Neuronal stem cell (in vitro differentiated cells): ENCODE measurements at regions not wholly inside any gene's neighbourhood (a gene's known extent, or its start where the extent isn't known, plus 50 kb on each side); places are given as distances from the start of the nearest gene placed in this dataset.
A peak's percentile ranks its signal among the peaks of the same experiment; 100 is the strongest.

Experiments used
- DNase-seq: peaks from one replicate; pipeline ENCODE4 v3.0.0-alpha.2; 2013; ENCODE audit warnings: low spot score
- H2AFZ ChIP-seq: one replicate; pipeline ENCODE4 v1.6.1; 2013; ENCODE audit warnings: mild to moderate bottlenecking, low read length, inconsistent platforms
- H2AK5ac ChIP-seq: 2 replicates; pipeline ENCODE4 v1.6.1; 2013; ENCODE audit warnings: low read depth, mild to moderate bottlenecking, inconsistent platforms, low read length, moderate library complexity, mixed read lengths
- H2BK120ac ChIP-seq: 2 replicates; pipeline ENCODE4 v1.6.1; 2013; ENCODE audit warnings: low read depth, mild to moderate bottlenecking, inconsistent platforms, low read length, moderate library complexity, mixed read lengths
- H2BK12ac ChIP-seq: one replicate; pipeline ENCODE4 v1.6.1; 2013; ENCODE audit warnings: low read length, inconsistent platforms
- H2BK15ac ChIP-seq: 2 replicates; pipeline ENCODE4 v1.6.1; 2013; ENCODE audit warnings: mild to moderate bottlenecking, low read length, inconsistent platforms, mixed read lengths
- H2BK5ac ChIP-seq: one replicate; pipeline ENCODE4 v1.6.1; 2013; ENCODE audit warnings: inconsistent platforms, mild to moderate bottlenecking, low read length, moderate library complexity
- H3K14ac ChIP-seq: one replicate; pipeline ENCODE4 v1.6.1; 2013; ENCODE audit warnings: low read length, inconsistent platforms
- H3K18ac ChIP-seq: 2 replicates; pipeline ENCODE4 v1.6.1; 2013; ENCODE audit warnings: low read length, inconsistent platforms
- H3K23ac ChIP-seq: 2 replicates; pipeline ENCODE4 v1.6.1; 2013; ENCODE audit warnings: low read depth, mild to moderate bottlenecking, mixed read lengths, low read length, inconsistent platforms; ENCODE audit not compliant: poor library complexity
- H3K27ac ChIP-seq: replicated peaks from 3 replicates; pipeline ENCODE4 v1.5.1; 2013; ENCODE audit warnings: low read length, inconsistent platforms
- H3K27me3 ChIP-seq, 3 experiments: 2 replicates each; pipeline ENCODE4 v1.6.1; 2013; ENCODE audit warnings: low read length in 3 of 3, mild to moderate bottlenecking in 2 of 3, inconsistent platforms in 1 of 3, low read depth in 1 of 3, mixed read lengths in 1 of 3, moderate library complexity in 1 of 3; ENCODE audit not compliant: control insufficient read depth in 3 of 3, insufficient read depth in 3 of 3
- H3K36me3 ChIP-seq, 2 donors: replicated peaks in 1 of 2; 2 replicates each; pipeline ENCODE4 v1.6.1; 2013; ENCODE audit warnings: low read length in 2 of 2; ENCODE audit not compliant: control insufficient read depth in 2 of 2, insufficient read depth in 2 of 2
- H3K4ac ChIP-seq: 2 replicates; pipeline ENCODE4 v1.6.1; 2013; ENCODE audit warnings: inconsistent platforms, mild to moderate bottlenecking, low read length, moderate library complexity
- H3K4me1 ChIP-seq, 2 donors: 1 replicate in 1 of 2; 2 replicates in 1 of 2; pipeline ENCODE4 v1.6.1; 2013; ENCODE audit warnings: low read length in 2 of 2, low read depth in 1 of 2; ENCODE audit not compliant: control insufficient read depth in 2 of 2, insufficient read depth in 1 of 2
- H3K4me2 ChIP-seq: one replicate; pipeline ENCODE4 v1.6.1; 2013; ENCODE audit warnings: mild to moderate bottlenecking, low read length, inconsistent platforms; ENCODE audit not compliant: insufficient read depth, poor library complexity, severe bottlenecking
- H3K4me3 ChIP-seq, 2 donors: 2 replicates each; pipeline ENCODE4 v1.5.1; 2013; ENCODE audit warnings: low read length in 2 of 2, mild to moderate bottlenecking in 2 of 2, inconsistent platforms in 1 of 2, moderate library complexity in 1 of 2
- H3K79me1 ChIP-seq: one replicate; pipeline ENCODE4 v1.6.1; 2013; ENCODE audit warnings: low read depth, mild to moderate bottlenecking, inconsistent platforms, low read length, moderate library complexity
- H3K9ac ChIP-seq: one replicate; pipeline ENCODE4 v1.6.1; 2013; ENCODE audit warnings: mild to moderate bottlenecking, low read depth, low read length, inconsistent platforms; ENCODE audit not compliant: poor library complexity
- H3K9me3 ChIP-seq, 2 donors: replicated peaks in 1 of 2; 2 replicates each; pipeline versions ENCODE3 to v1.6.1; 2013; ENCODE audit warnings: low read length in 2 of 2, mild to moderate bottlenecking in 2 of 2, inconsistent platforms in 1 of 2, low read depth in 1 of 2, mixed read lengths in 1 of 2, moderate library complexity in 1 of 2; ENCODE audit not compliant: control insufficient read depth in 2 of 2, insufficient read depth in 1 of 2
- H4K8ac ChIP-seq: one replicate; pipeline ENCODE4 v1.6.1; 2013; ENCODE audit warnings: low read depth, mild to moderate bottlenecking, inconsistent platforms, low read length, moderate library complexity
- H4K91ac ChIP-seq: one replicate; pipeline ENCODE4 v1.6.1; 2013; ENCODE audit warnings: low read length, low read depth, mild to moderate bottlenecking, inconsistent platforms; ENCODE audit not compliant: poor library complexity
- WGBS, 2 donors: extraction: QIAGEN DNeasy Blood & Tissue Kit; methylation state at CpG; one replicate each; pipeline ENCODE4 v1.1.7; 2013; ENCODE audit warnings: missing lambda C conversion rate in 2 of 2, mixed read lengths in 1 of 2; ENCODE audit not compliant: insufficient read length in 2 of 2, insufficient replicate concordance in 1 of 2; ENCODE audit errors: extremely low coverage in 2 of 2; 5-methylcytosine and 5-hydroxymethylcytosine counted together

DNA sequence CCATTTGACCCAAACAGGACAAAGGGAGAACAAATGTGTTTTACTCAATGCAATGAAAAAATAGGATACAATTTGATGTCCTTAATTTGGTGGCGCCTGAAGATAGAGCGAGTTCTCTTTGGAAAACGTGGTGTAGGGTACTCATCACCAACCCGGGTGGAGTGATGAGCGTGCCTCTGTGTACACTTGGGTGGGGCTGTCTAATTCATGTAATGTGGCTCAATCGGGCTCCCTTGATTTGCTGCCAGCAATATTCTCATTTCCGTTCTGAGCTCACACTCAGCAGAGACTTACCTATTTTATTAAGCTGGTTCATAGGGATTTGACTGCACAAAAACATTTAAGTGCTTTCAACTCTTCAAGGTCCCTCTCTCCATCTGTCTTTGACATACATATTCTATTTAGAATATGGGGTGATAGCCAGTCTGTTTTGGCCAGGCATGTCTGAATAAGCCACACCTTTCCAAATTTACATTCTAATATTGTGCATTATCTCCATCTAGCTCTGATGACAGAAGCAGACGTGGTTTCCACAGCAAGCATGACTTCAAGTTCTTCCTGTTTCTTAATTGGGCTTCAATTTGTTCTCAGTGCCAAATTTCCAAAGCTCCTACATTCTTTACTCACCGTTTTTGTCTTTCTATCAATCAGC is 162.5 kb downstream of the IRX2 start:
- H3K36me3 ChIP-seq: no peaks in the 10 kb centered on the region
- H3K4me3 ChIP-seq: no peak overlapping the region
- no peak for DNase-seq
- no peak overlapping the region for H2BK5ac ChIP-seq
- no peaks in the 10 kb centered on the region for H3K9me3 ChIP-seq
- H3K79me1 ChIP-seq: no peaks in the 10 kb centered on the region
- no peak overlapping the region for H2AK5ac ChIP-seq
- no peak overlapping the region for H3K4ac ChIP-seq
- no peak overlapping the region for H3K23ac ChIP-seq
- no peak overlapping the region for H2BK120ac ChIP-seq
- H3K27ac ChIP-seq: no peak overlapping the region
- peaks cover 4 to 9% of the 10 kb centered on the region in 2 donors for H3K4me1 ChIP-seq
- no peak overlapping the region for H2BK15ac ChIP-seq
- H3K27me3 ChIP-seq: no peaks in the 10 kb centered on the region
- H3K14ac ChIP-seq: no peak overlapping the region
- no peak overlapping the region for H3K4me2 ChIP-seq
- no peak overlapping the region for H2AFZ ChIP-seq
- no peak overlapping the region for H3K18ac ChIP-seq
- H4K91ac ChIP-seq: no peak overlapping the region
- H4K8ac ChIP-seq: no peak overlapping the region
- WGBS, 2 donors: no CpG with 5 or more reads among the region's 9 CpGs
- H2BK12ac ChIP-seq: no peak overlapping the region
- H3K9ac ChIP-seq: no peak overlapping the region

DNA sequence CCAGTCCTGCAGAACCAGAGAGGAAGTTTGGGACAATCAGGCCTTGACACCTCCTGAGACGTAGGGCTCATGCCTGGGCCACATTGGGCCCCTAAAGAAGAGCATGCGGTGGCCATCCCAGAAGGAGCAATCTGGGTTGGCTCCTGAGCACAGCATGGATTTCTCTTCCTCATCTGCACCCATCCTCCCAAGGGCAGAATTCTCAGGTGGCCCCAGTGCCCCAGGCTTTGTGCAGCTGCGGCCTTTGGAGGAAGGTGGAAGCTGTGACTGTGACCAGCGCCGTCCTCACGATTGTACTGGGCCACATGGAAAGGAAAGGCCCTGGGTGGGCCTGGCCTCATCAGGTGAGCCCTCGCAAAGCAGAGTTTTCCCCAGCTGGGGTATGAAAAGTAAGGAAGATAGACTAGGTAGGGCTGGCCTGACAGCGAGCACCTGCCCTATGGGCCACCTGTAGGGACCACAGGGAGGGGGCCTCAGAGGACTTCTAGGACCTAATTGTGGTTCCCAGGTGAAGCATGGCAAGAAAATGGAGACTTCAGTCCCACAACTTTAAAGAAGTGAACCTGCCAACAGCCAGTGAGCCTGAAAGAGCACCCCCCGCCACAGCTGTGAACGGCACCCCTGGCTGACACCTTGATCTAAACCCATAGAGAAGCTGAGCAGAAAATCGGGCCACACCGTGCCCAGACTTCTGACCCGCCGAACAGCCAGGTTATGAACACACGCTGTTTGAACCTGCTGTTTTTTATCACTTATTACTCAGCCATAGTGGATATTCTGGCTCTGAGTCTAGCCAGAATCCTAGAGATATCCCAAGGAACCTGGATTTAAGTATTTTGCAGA is 164.1 kb downstream of the IRX2 start:
- Histone ChIP-seq H3K4me3 (no peak overlapping the region), H2AFZ (no peak overlapping the region), H2BK5ac (no peak overlapping the region), H3K9ac (no peak overlapping the region), H2AK5ac (peak overlapping the region; percentile 47), H4K8ac (no peak overlapping the region), H3K4me2 (no peak overlapping the region), H3K4ac (no peak overlapping the region), H4K91ac (no peak overlapping the region), H3K27ac (no peak overlapping the region), H3K9me3 (no peaks in the 10 kb centered on the region), H2BK12ac (no peak overlapping the region), H3K36me3 (no peaks in the 10 kb centered on the region), H2BK15ac (no peak overlapping the region), H3K23ac (no peak overlapping the region), H2BK120ac (no peak overlapping the region), H3K27me3 (no peaks in the 10 kb centered on the region), H3K79me1 (no peaks in the 10 kb centered on the region), H3K4me1 (peaks cover 4 to 9% of the 10 kb centered on the region in 2 donors), H3K14ac (no peak overlapping the region), H3K18ac (no peak overlapping the region)
- no peak for DNase-seq
- no CpG with 5 or more reads among the region's 15 CpGs for WGBS, 2 donors

DNA sequence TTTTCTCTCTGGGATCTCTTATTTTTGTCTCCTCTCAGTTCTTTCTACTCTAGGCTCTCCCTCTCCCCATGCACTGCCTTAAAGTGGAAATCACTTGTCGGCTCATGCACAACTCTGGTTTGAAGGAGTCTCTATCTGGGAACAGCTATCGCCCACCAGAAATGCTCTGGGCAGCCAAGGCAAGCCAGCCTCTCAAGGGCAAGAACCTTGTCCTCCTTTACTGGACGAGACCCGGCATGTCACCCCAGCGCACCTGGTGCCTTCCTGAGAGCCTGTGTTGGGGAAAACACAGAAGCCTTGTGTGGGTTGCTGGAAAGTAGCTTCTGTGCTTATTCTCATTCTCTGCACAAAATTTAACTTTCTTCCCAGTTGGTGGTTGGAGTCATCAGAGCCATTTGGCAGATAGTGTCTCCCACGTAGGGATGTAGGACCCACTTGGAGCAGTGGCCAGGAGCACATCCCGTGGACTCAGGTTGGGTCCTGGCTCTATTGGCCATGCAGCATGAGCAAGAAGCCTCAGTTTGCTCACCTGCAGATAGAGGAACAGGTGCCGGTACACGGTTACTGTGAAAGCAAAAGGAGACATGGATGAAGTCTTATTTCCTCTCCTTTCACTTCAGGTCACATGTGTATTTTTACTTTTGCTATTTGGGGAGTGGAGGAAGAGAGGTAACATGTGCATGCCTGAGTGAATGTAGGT is 165.3 kb downstream of the IRX2 start:
- H3K9me3 ChIP-seq: no peaks in the 10 kb centered on the region
- no peak overlapping the region for H2BK15ac ChIP-seq
- no peak for DNase-seq
- no peak overlapping the region for H3K18ac ChIP-seq
- no peaks in the 10 kb centered on the region for H3K36me3 ChIP-seq
- H3K4ac ChIP-seq: no peak overlapping the region
- no peak overlapping the region for H2BK12ac ChIP-seq
- no peak overlapping the region for H4K8ac ChIP-seq
- H2AK5ac ChIP-seq: no peak overlapping the region
- no peaks in the 10 kb centered on the region for H3K27me3 ChIP-seq
- WGBS, 2 donors: no CpG with 5 or more reads among the region's 9 CpGs
- H3K14ac ChIP-seq: no peak overlapping the region
- H3K4me2 ChIP-seq: no peak overlapping the region
- no peak overlapping the region for H2BK120ac ChIP-seq
- no peak overlapping the region for H3K27ac ChIP-seq
- H2BK5ac ChIP-seq: no peak overlapping the region
- no peaks in the 10 kb centered on the region for H3K79me1 ChIP-seq
- H3K4me1 ChIP-seq: peaks cover 4 to 9% of the 10 kb centered on the region in 2 donors
- H3K9ac ChIP-seq: no peak overlapping the region
- H4K91ac ChIP-seq: no peak overlapping the region
- H3K4me3 ChIP-seq: no peak overlapping the region
- no peak overlapping the region for H2AFZ ChIP-seq
- no peak overlapping the region for H3K23ac ChIP-seq
